MM.1S (cell line): ENCODE measurements at regions not wholly inside any gene's neighbourhood (a gene's known extent, or its start where the extent isn't known, plus 50 kb on each side); places are given as distances from the start of the nearest gene placed in this dataset.

Source experiments
- DNase-seq: peaks from one replicate; pipeline ENCODE4 v3.0.0-alpha.2; 2015
- H2AFZ ChIP-seq: fragments of 300-600 bp; sonication (generic); 2 replicates; pipeline ENCODE4 v1.6.0; 2016; ENCODE audit warnings: antibody characterized with exemption, low read length
- H3F3A ChIP-seq: fragments of 300-600 bp; sonication (generic); 2 replicates; pipeline ENCODE4 v1.6.1; 2016; ENCODE audit warnings: mild to moderate bottlenecking, antibody characterized with exemption, low read length, moderate library complexity, mixed read lengths; ENCODE audit not compliant: insufficient read depth
- H3K27ac ChIP-seq: fragments of 300-600 bp; sonication (generic); 2 replicates; pipeline ENCODE4 v1.5.1; 2016; ENCODE audit warnings: mild to moderate bottlenecking, low read length
- H3K27me3 ChIP-seq: fragments of 300-600 bp; sonication (generic); replicated peaks from 2 replicates; pipeline ENCODE4 v1.6.0; 2016; ENCODE audit warnings: low read length; ENCODE audit not compliant: insufficient read depth
- H3K36me3 ChIP-seq: fragments of 300-600 bp; sonication (generic); replicated peaks from 2 replicates; pipeline ENCODE4 v1.6.1; 2016; ENCODE audit warnings: mild to moderate bottlenecking, low read length, mixed read lengths; ENCODE audit not compliant: insufficient read depth
- H3K4me1 ChIP-seq: fragments of 300-600 bp; sonication (generic); 2 replicates; pipeline ENCODE4 v1.6.1; 2016; ENCODE audit warnings: low read length, mixed read lengths
- H3K4me2 ChIP-seq: fragments of 300-600 bp; sonication (generic); 2 replicates; pipeline ENCODE4 v1.6.0; 2016; ENCODE audit warnings: low read depth, low read length
- H3K4me3 ChIP-seq: fragments of 300-600 bp; sonication (generic); 2 replicates; pipeline ENCODE4 v1.5.1; 2016; ENCODE audit warnings: low read length, mixed read lengths
- H3K79me2 ChIP-seq: fragments of 300-600 bp; sonication (generic); 2 replicates; pipeline ENCODE4 v1.6.1; 2016; ENCODE audit warnings: mixed run types, low read length, mixed read lengths
- H3K9ac ChIP-seq: fragments of 300-600 bp; sonication (generic); 2 replicates; pipeline ENCODE4 v1.6.1; 2016; ENCODE audit warnings: low read length, mixed read lengths
- H3K9me2 ChIP-seq: fragments of 300-600 bp; sonication (generic); replicated peaks from 2 replicates; pipeline ENCODE4 v1.6.1; 2016; ENCODE audit warnings: mild to moderate bottlenecking, low read length, mixed read lengths; ENCODE audit not compliant: insufficient read depth
- H3K9me3 ChIP-seq: fragments of 300-600 bp; sonication (generic); replicated peaks from 2 replicates; pipeline ENCODE4 v1.6.1; 2016; ENCODE audit warnings: mild to moderate bottlenecking, low read length, mixed read lengths; ENCODE audit not compliant: insufficient read depth
- H4K20me1 ChIP-seq: fragments of 300-600 bp; sonication (generic); 2 replicates; pipeline ENCODE4 v1.6.1; 2016; ENCODE audit warnings: mild to moderate bottlenecking, low read length, moderate library complexity, mixed read lengths; ENCODE audit not compliant: insufficient read depth
- CTCF ChIP-seq: fragments of 300-600 bp; sonication (generic); IDR thresholded peaks from 2 replicates; pipeline ENCODE4 v1.5.1; 2016; ENCODE audit warnings: antibody characterized with exemption, low read length, mixed read lengths
- EZH2 ChIP-seq: fragments of 300-600 bp; sonication (generic); optimal IDR thresholded peaks from 2 replicates; pipeline ENCODE3; 2017; ENCODE audit warnings: low read depth, mild to moderate bottlenecking, antibody characterized with exemption, low read length, mixed read lengths
- EZH2phosphoT487 ChIP-seq: fragments of 300-600 bp; sonication (generic); IDR thresholded peaks from 2 replicates; pipeline ENCODE4 v1.6.1; 2018; ENCODE audit warnings: antibody characterized with exemption, low read length

GRCh38 chr18:77705301-77705700 is 455.7 kb downstream of the GALR1 start:
- no peaks in the 10 kb centered on the region for H3K4me1 ChIP-seq
- H3K27ac ChIP-seq, result no peak overlapping the region
- H2AFZ ChIP-seq, result no peak overlapping the region
- H3K79me2 ChIP-seq, result no peaks in the 10 kb centered on the region
- TF ChIP-seq CTCF (no peak), EZH2phosphoT487 (no peak), EZH2 (no peak)
- no peak overlapping the region for H3K9ac ChIP-seq
- no peak for DNase-seq
- no peaks in the 10 kb centered on the region for H4K20me1 ChIP-seq
- no peaks in the 10 kb centered on the region for H3K9me2 ChIP-seq
- H3F3A ChIP-seq, result no peaks in the 10 kb centered on the region
- no peak overlapping the region for H3K4me2 ChIP-seq
- H3K9me3 ChIP-seq, result no peaks in the 10 kb centered on the region
- H3K27me3 ChIP-seq, result no peaks in the 10 kb centered on the region
- H3K4me3 ChIP-seq, result no peak overlapping the region
- no peaks in the 10 kb centered on the region for H3K36me3 ChIP-seq

- H3K27me3 ChIP-seq, result no peaks in the 10 kb centered on the region
- H3K4me2 ChIP-seq, result no peak overlapping the region
- H3K9me3 ChIP-seq, result no peaks in the 10 kb centered on the region
- no peaks in the 10 kb centered on the region for H3F3A ChIP-seq
- no peak overlapping the region for H2AFZ ChIP-seq
- DNase-seq, result no peak
- H3K27ac ChIP-seq, result no peak overlapping the region
- H3K79me2 ChIP-seq, result no peaks in the 10 kb centered on the region
- no peaks in the 10 kb centered on the region for H3K36me3 ChIP-seq
- no peak overlapping the region for H3K4me3 ChIP-seq
- no peaks in the 10 kb centered on the region for H3K4me1 ChIP-seq
- H3K9me2 ChIP-seq, result no peaks in the 10 kb centered on the region
- no peak overlapping the region for H3K9ac ChIP-seq
- no peaks in the 10 kb centered on the region for H4K20me1 ChIP-seq
- no peak for TF ChIP-seq EZH2phosphoT487
- TF ChIP-seq CTCF, result no peak
- no peak for TF ChIP-seq EZH2
Observed at GRCh38 chr18:77708826-77709506, 459.3 kb downstream of the GALR1 start.

GRCh38 chr18:77711096-77711495 is 461.4 kb downstream of the GALR1 start:
- H4K20me1 ChIP-seq, result no peaks in the 10 kb centered on the region
- no peaks in the 10 kb centered on the region for H3F3A ChIP-seq
- no peak overlapping the region for H3K27ac ChIP-seq
- no peaks in the 10 kb centered on the region for H3K79me2 ChIP-seq
- H3K9ac ChIP-seq, result no peak overlapping the region
- H3K27me3 ChIP-seq, result no peaks in the 10 kb centered on the region
- peak; percentile 8 for DNase-seq
- H3K4me1 ChIP-seq, result no peaks in the 10 kb centered on the region
- H3K9me3 ChIP-seq, result no peaks in the 10 kb centered on the region
- H3K4me2 ChIP-seq, result no peak overlapping the region
- no peak overlapping the region for H3K4me3 ChIP-seq
- no peak overlapping the region for H2AFZ ChIP-seq
- no peaks in the 10 kb centered on the region for H3K9me2 ChIP-seq
- no peaks in the 10 kb centered on the region for H3K36me3 ChIP-seq
- TF ChIP-seq EZH2 (no peak), EZH2phosphoT487 (no peak), CTCF (peak; percentile 30; the same call in 1 of the 2 replicates)
